ENCODE measurements at regions not wholly inside any gene's neighbourhood (a gene's known extent, or its start where the extent isn't known, plus 50 kb on each side); places are given as distances from the start of the nearest gene placed in this dataset.

- Histone ChIP-seq H3K4me1 (no peaks in the 10 kb centered on the region), H3K27ac (no peak overlapping the region), H3K27me3 (peaks cover 0 to 8% (median 0%) of the 10 kb centered on the region in 7 donors), H3K9me3 (no peaks in the 10 kb centered on the region), H3K4me3 (no peak overlapping the region), H3K36me3 (no peaks in the 10 kb centered on the region)
- TF ChIP-seq CTCF (IDR thresholded peaks at IDR 0.05): no peak
- intact Hi-C loops (cut with DNase I): no loop called here
- no peak for ATAC-seq
- no peak for DNase-seq
- 75 to 85% methylated on average over 3 of the region's 3 CpGs for WGBS, 2 donors
Measured at GRCh38 chrX:15072880-15073279, 197.0 kb downstream of the ASB9 start.

GRCh38 chrX:15072259-15072658 is 197.6 kb downstream of the ASB9 start:
- ATAC-seq: no peak

GRCh38 chrX:15059474-15059873 is 186.3 kb downstream of the MOSPD2 start:
- no peak overlapping the region for H3K4me3 ChIP-seq
- DNase-seq (no peak), ATAC-seq (no peak)
- H3K36me3 ChIP-seq: no peaks in the 10 kb centered on the region
- no peak overlapping the region for H3K27ac ChIP-seq
- H3K9me3 ChIP-seq: peaks cover 0 to 7% (median 0%) of the 10 kb centered on the region in 11 donors
- WGBS, 2 donors: 51 to 61% methylated on average over 2 of the region's 2 CpGs
- no peak for TF ChIP-seq CTCF (IDR thresholded peaks at IDR 0.05)
- no peaks in the 10 kb centered on the region for H3K27me3 ChIP-seq
- intact Hi-C loops (cut with DNase I): no loop called here
- no peaks in the 10 kb centered on the region for H3K4me1 ChIP-seq

More at GRCh38 chrX:15072259-15072658, 197.6 kb downstream of the ASB9 start:
- intact Hi-C loops (cut with DNase I): no loop called here
- no peaks in the 10 kb centered on the region for H3K4me1 ChIP-seq
- no peak for DNase-seq
- H3K36me3 ChIP-seq: no peaks in the 10 kb centered on the region
- H3K9me3 ChIP-seq: no peaks in the 10 kb centered on the region
- no peak overlapping the region for H3K4me3 ChIP-seq
- no peak overlapping the region for H3K27ac ChIP-seq
- TF ChIP-seq CTCF (IDR thresholded peaks at IDR 0.05): no peak
- peaks cover 0 to 8% (median 0%) of the 10 kb centered on the region in 7 donors for H3K27me3 ChIP-seq
- WGBS, 2 donors: 56 to 67% methylated on average over 3 of the region's 3 CpGs

- ATAC-seq: no peak
- Histone ChIP-seq H3K4me3 (no peak overlapping the region), H3K27ac (no peak overlapping the region), H3K4me1 (no peaks in the 10 kb centered on the region), H3K27me3 (no peaks in the 10 kb centered on the region), H3K36me3 (no peaks in the 10 kb centered on the region), H3K9me3 (peaks cover 0 to 7% (median 0%) of the 10 kb centered on the region in 11 donors)
- no peak for DNase-seq
- intact Hi-C loops (cut with DNase I): no loop called here
- TF ChIP-seq CTCF (IDR thresholded peaks at IDR 0.05): no peak
- 85 to 92% methylated on average over 2 of the region's 2 CpGs for WGBS, 2 donors
Measured at GRCh38 chrX:15056044-15056443, 182.8 kb downstream of the MOSPD2 start.

All from heart right ventricle (tissue), 16 donors.